ENCODE measurements at regions not wholly inside any gene's neighbourhood (a gene's known extent, or its start where the extent isn't known, plus 50 kb on each side); places are given as distances from the start of the nearest gene placed in this dataset.

DNA sequence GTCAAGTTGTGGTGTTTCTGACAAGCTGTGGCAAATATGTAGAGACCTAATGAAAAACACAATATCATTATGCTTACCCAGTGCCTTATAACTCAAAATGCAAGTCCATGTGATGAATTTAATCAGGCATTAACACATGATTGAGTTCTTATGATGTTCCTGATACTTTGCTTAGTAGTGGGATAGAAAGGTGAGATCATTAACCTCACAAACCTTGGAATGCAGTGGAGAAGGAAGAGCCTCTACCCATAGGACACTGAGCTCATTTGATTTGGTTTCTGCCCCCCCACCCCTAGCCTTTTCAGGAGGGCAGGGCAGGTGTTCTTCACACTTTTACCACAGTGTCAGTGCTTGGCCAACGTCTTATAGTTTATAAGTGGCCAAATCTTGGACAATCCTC is 683.6 kb upstream of the CPEB2 start:
- no peak overlapping the region for H3K9ac ChIP-seq (ENCODE audit: low read length in 3 of 3)
- FAIRE-seq: no peak
- H3K27ac ChIP-seq (ENCODE audit: low read depth in 2 of 2, low read length in 2 of 2): no peak overlapping the region
- H3K36me3 ChIP-seq (ENCODE audit: control insufficient read depth in 2 of 3, insufficient read depth in 3 of 3, low read length in 3 of 3): no peaks in the 10 kb centered on the region
- intact Hi-C loops (cut with DNase I): no loop called here
- TF ChIP-seq, protein P1, sequence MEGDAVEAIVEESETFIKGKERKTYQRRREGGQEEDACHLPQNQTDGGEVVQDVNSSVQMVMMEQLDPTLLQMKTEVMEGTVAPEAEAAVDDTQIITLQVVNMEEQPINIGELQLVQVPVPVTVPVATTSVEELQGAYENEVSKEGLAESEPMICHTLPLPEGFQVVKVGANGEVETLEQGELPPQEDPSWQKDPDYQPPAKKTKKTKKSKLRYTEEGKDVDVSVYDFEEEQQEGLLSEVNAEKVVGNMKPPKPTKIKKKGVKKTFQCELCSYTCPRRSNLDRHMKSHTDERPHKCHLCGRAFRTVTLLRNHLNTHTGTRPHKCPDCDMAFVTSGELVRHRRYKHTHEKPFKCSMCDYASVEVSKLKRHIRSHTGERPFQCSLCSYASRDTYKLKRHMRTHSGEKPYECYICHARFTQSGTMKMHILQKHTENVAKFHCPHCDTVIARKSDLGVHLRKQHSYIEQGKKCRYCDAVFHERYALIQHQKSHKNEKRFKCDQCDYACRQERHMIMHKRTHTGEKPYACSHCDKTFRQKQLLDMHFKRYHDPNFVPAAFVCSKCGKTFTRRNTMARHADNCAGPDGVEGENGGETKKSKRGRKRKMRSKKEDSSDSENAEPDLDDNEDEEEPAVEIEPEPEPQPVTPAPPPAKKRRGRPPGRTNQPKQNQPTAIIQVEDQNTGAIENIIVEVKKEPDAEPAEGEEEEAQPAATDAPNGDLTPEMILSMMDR (IDR thresholded peaks at IDR 0.05; ENCODE audit: borderline replicate concordance, extremely low read depth, insufficient read depth): no peak
- no peaks in the 10 kb centered on the region for H3K4me1 ChIP-seq (ENCODE audit: control insufficient read depth in 2 of 3, insufficient read depth in 2 of 3, low read depth in 1 of 3, low read length in 3 of 3)
- no peak for DNase-seq
- no peaks in the 10 kb centered on the region for H3K9me3 ChIP-seq (ENCODE audit: control insufficient read depth in 2 of 3, insufficient read depth in 1 of 3, low read length in 3 of 3)
- H3K4me3 ChIP-seq (ENCODE audit: low read length in 3 of 3): no peak overlapping the region
- no peaks in the 10 kb centered on the region for H3K27me3 ChIP-seq (ENCODE audit: control insufficient read depth, insufficient read depth, low read length)

DNA sequence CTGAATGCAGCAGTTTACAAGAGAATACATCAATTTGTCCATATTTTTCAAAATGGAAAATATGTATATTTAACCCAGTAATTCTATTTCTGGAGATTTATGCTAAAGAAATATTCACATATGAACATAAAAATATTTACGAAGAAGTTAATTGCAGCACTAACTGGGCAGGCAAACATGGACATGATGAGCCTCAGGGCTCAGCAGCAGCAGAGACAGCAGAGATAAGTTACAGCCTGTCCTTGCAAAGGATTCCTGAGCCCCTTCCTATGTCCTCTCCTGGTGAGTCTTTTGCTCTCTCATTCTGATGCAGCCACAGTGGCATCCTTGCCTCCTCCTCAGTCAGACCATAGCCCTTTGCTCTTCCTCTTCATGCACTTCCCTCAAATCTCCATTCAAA is 680.6 kb upstream of the CPEB2 start:
- TF ChIP-seq, protein P1 (IDR thresholded peaks at IDR 0.05; ENCODE audit: borderline replicate concordance, extremely low read depth, insufficient read depth): no peak
- no peak overlapping the region for H3K9ac ChIP-seq (ENCODE audit: low read length in 3 of 3)
- no peaks in the 10 kb centered on the region for H3K36me3 ChIP-seq (ENCODE audit: control insufficient read depth in 2 of 3, insufficient read depth in 3 of 3, low read length in 3 of 3)
- no peak overlapping the region for H3K27ac ChIP-seq (ENCODE audit: low read depth in 2 of 2, low read length in 2 of 2)
- no peaks in the 10 kb centered on the region for H3K4me1 ChIP-seq (ENCODE audit: control insufficient read depth in 2 of 3, insufficient read depth in 2 of 3, low read depth in 1 of 3, low read length in 3 of 3)
- intact Hi-C loops (cut with DNase I): no loop called here
- DNase-seq (no peak), FAIRE-seq (no peak)
- H3K4me3 ChIP-seq (ENCODE audit: low read length in 3 of 3): no peak overlapping the region
- H3K27me3 ChIP-seq (ENCODE audit: control insufficient read depth, insufficient read depth, low read length): no peaks in the 10 kb centered on the region
- H3K9me3 ChIP-seq (ENCODE audit: control insufficient read depth in 2 of 3, insufficient read depth in 1 of 3, low read length in 3 of 3): peaks cover 0 to 7% (median 0%) of the 10 kb centered on the region in 3 donors

DNA sequence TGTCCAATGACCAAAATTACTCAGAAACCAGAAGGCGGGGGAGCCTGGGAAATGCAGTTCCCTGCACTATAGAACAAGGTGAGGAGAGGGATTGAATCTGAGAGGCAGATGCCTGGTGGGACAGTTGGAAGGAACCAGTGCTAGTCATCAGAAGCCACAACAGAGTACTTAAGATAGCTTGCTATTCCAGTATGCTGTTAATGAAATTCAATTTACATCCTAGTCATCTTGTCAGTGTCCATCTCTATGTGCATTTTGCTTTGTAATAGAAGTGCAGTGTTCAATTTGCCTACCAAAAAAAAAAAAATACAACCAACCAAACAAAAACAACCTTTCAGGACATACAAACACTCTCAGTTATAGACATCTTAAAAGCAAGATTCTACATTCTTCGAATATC is 679.1 kb upstream of the CPEB2 start:
- Histone ChIP-seq H3K9me3 (ENCODE audit: control insufficient read depth in 2 of 3, insufficient read depth in 1 of 3, low read length in 3 of 3) (peaks cover 0 to 7% (median 0%) of the 10 kb centered on the region in 3 donors), H3K9ac (ENCODE audit: low read length in 3 of 3) (no peak overlapping the region), H3K4me1 (ENCODE audit: control insufficient read depth in 2 of 3, insufficient read depth in 2 of 3, low read depth in 1 of 3, low read length in 3 of 3) (no peaks in the 10 kb centered on the region), H3K27ac (ENCODE audit: low read depth in 2 of 2, low read length in 2 of 2) (no peak overlapping the region), H3K36me3 (ENCODE audit: control insufficient read depth in 2 of 3, insufficient read depth in 3 of 3, low read length in 3 of 3) (no peaks in the 10 kb centered on the region), H3K27me3 (ENCODE audit: control insufficient read depth, insufficient read depth, low read length) (no peaks in the 10 kb centered on the region), H3K4me3 (ENCODE audit: low read length in 3 of 3) (no peak overlapping the region)
- intact Hi-C loops (cut with DNase I): no loop called here
- no peak for FAIRE-seq
- TF ChIP-seq, protein P1 (IDR thresholded peaks at IDR 0.05; ENCODE audit: borderline replicate concordance, extremely low read depth, insufficient read depth): no peak
- DNase-seq: no peak

DNA sequence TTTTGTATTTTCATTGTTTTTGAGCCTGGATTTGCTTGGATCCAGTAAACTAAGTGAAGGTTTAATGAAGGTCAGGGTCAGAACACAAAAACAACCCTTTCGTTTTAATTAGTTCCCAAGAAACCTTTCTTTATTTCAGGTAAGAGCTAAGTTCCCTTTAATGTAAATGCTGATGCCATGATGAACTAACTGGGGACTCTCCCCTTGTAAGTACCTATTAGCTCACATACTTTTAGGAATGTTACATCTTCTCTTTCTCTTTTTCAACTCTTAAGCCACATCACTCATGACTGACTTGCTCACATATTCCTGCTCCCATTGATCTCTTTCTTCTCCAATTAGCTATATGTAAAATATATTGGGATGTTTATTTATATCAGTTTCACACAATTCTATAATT is 673.1 kb upstream of the CPEB2 start:
- intact Hi-C loops (cut with DNase I): no loop called here
- DNase-seq (no peak), FAIRE-seq (no peak)
- no peak overlapping the region for H3K4me3 ChIP-seq (ENCODE audit: low read length in 3 of 3)
- TF ChIP-seq, protein P1 (IDR thresholded peaks at IDR 0.05; ENCODE audit: borderline replicate concordance, extremely low read depth, insufficient read depth): no peak
- H3K27me3 ChIP-seq (ENCODE audit: control insufficient read depth, insufficient read depth, low read length): no peaks in the 10 kb centered on the region
- no peaks in the 10 kb centered on the region for H3K4me1 ChIP-seq (ENCODE audit: control insufficient read depth in 2 of 3, insufficient read depth in 2 of 3, low read depth in 1 of 3, low read length in 3 of 3)
- H3K27ac ChIP-seq (ENCODE audit: low read depth in 2 of 2, low read length in 2 of 2): no peak overlapping the region
- H3K36me3 ChIP-seq (ENCODE audit: control insufficient read depth in 2 of 3, insufficient read depth in 3 of 3, low read length in 3 of 3): no peaks in the 10 kb centered on the region
- peaks cover 0 to 7% (median 0%) of the 10 kb centered on the region in 3 donors for H3K9me3 ChIP-seq (ENCODE audit: control insufficient read depth in 2 of 3, insufficient read depth in 1 of 3, low read length in 3 of 3)
- no peak overlapping the region for H3K9ac ChIP-seq (ENCODE audit: low read length in 3 of 3)
